ENCODE measurements at regions not wholly inside any gene's neighbourhood (a gene's known extent, or its start where the extent isn't known, plus 50 kb on each side); places are given as distances from the start of the nearest gene placed in this dataset.

- H3K9ac ChIP-seq (ENCODE audit: insufficient read depth, low read depth, low read length) = no peak overlapping the region
- ChIA-PET POLR2A (no interaction called here), CTCF (ENCODE audit: low intra/inter-chr PET ratio, low total read pairs) (no interaction called here)
- in situ Hi-C loops (cut with HindIII; ENCODE audit: extremely low pct_ligation_motif_present, low pct_unique_long_range_greater_than_20kb) (no loop called here), intact Hi-C loops (cut with micrococcal nuclease; ENCODE audit: unreplicated experiment) (no loop called here)
- 0% methylated on average over 1 of the region's 1 CpG for WGBS (ENCODE audit: low lambda C conversion rate)
- no peaks in the 10 kb centered on the region for H3K9me3 ChIP-seq (ENCODE audit: low read length)
- no peak overlapping the region for H3K4me3 ChIP-seq (replicated peaks in 1 of 3; ENCODE audit: insufficient read depth in 1 of 3, low read depth in 2 of 3, low read length in 3 of 3)
- no peak overlapping the region for H2AFZ ChIP-seq (ENCODE audit: low read length)
- H3K79me2 ChIP-seq (ENCODE audit: insufficient read depth, low read length) = no peaks in the 10 kb centered on the region
- peaks cover 1 to 16% of the 10 kb centered on the region in 2 experiments; a peak in 3 of 5 replicates for H3K27me3 ChIP-seq (ENCODE audit: control insufficient read depth in 1 of 2, insufficient read depth in 2 of 2, low read length in 2 of 2)
- H3K36me3 ChIP-seq (replicated peaks in 1 of 2; ENCODE audit: control insufficient read depth in 1 of 2, insufficient read depth in 2 of 2, low read length in 2 of 2) = no peaks in the 10 kb centered on the region
- no peaks in the 10 kb centered on the region for H3K4me1 ChIP-seq (ENCODE audit: insufficient read depth, low read length)
- ATAC-seq (no peak), FAIRE-seq (no peak), DNase-seq (ENCODE audit: low spot score) (no peak)
- TF ChIP-seq ARID2 (CRISPR knock-in tag; IDR thresholded peaks at IDR 0.05; ENCODE audit: borderline replicate concordance) = no peak
- no peak for TF ChIP-seq ZNF784 (CRISPR knock-in tag; IDR thresholded peaks at IDR 0.05; ENCODE audit: borderline replicate concordance)
- no peak for TF ChIP-seq ZEB1 (IDR thresholded peaks at IDR 0.05; ENCODE audit: insufficient replicate concordance, low read depth)
- TF ChIP-seq MTA1 (CRISPR knock-in tag; IDR thresholded peaks at IDR 0.05; ENCODE audit: borderline replicate concordance) = no peak
- TF ChIP-seq KLF16 (CRISPR knock-in tag; IDR thresholded peaks at IDR 0.05) = no peak
- no peak for TF ChIP-seq BCL3 (CRISPR knock-in tag; IDR thresholded peaks at IDR 0.05)
- TF ChIP-seq ZNF468 (CRISPR knock-in tag; IDR thresholded peaks at IDR 0.05) = no peak
- TF ChIP-seq GLI4 (CRISPR knock-in tag; IDR thresholded peaks at IDR 0.05; ENCODE audit: borderline replicate concordance) = no peak
- TF ChIP-seq RBM39 (IDR thresholded peaks at IDR 0.05; ENCODE audit: low read depth, low read length, poor library complexity, severe bottlenecking) = no peak
- no peak for TF ChIP-seq ETS1 (CRISPR knock-in tag; IDR thresholded peaks at IDR 0.05)
- no peak for TF ChIP-seq TBP (CRISPR knock-in tag; IDR thresholded peaks at IDR 0.05)
- TF ChIP-seq RBAK (CRISPR knock-in tag; IDR thresholded peaks at IDR 0.05) = no peak
- TF ChIP-seq PPARG (CRISPR knock-in tag; conservative IDR thresholded peaks at IDR 0.05) = no peak
- no peak for TF ChIP-seq FOXP4 (CRISPR knock-in tag; IDR thresholded peaks at IDR 0.05)
- no peak for TF ChIP-seq PHF21A (CRISPR knock-in tag; IDR thresholded peaks at IDR 0.05)
- no peak overlapping the region for H3K27ac ChIP-seq (ENCODE audit: extremely low read length, insufficient read depth, low read length)
- H3K4me2 ChIP-seq (ENCODE audit: low read depth, low read length) = no peak overlapping the region
- H4K20me1 ChIP-seq (ENCODE audit: insufficient read depth, low read length) = no peaks in the 10 kb centered on the region
- no TSS peak for BruUV-seq (replicated peaks)
Measured at GRCh38 chr11:11708256-11708655, 86.5 kb upstream of the GALNT18 start.
